Rectal smooth muscle tissue (tissue), 1 donor: ENCODE measurements at regions not wholly inside any gene's neighbourhood (a gene's known extent, or its start where the extent isn't known, plus 50 kb on each side); places are given as distances from the start of the nearest gene placed in this dataset.

Experiments
- H3K27ac ChIP-seq: one replicate; pipeline ENCODE4 v1.7.0; 2013; ENCODE audit warnings: low read depth, low read length, inconsistent platforms
- H3K27me3 ChIP-seq: one replicate; pipeline ENCODE4 v1.7.0; 2013; ENCODE audit warnings: low read length; ENCODE audit not compliant: control insufficient read depth, insufficient read depth
- H3K36me3 ChIP-seq: one replicate; pipeline ENCODE4 v1.7.0; 2013; ENCODE audit warnings: low read length; ENCODE audit not compliant: control insufficient read depth, insufficient read depth
- H3K4me1 ChIP-seq: one replicate; pipeline ENCODE4 v1.7.0; 2013; ENCODE audit warnings: low read length; ENCODE audit not compliant: control insufficient read depth, insufficient read depth
- H3K4me3 ChIP-seq: one replicate; pipeline ENCODE4 v1.7.0; 2013; ENCODE audit warnings: low read length
- H3K9ac ChIP-seq: one replicate; pipeline ENCODE4 v1.7.0; 2013; ENCODE audit warnings: low read length

- H3K4me1 ChIP-seq = peaks cover 22% of the 10 kb centered on the region
- no peaks in the 10 kb centered on the region for H3K36me3 ChIP-seq
- H3K27me3 ChIP-seq = no peaks in the 10 kb centered on the region
- no peak overlapping the region for H3K4me3 ChIP-seq
- H3K27ac ChIP-seq = peak overlapping the region; percentile 88
- H3K9ac ChIP-seq = no peak overlapping the region
Measured at GRCh38 chr5:67538855-67539506, 342.4 kb upstream of the CD180 start.

GRCh38 chr5:67537439-67538148, 341.0 kb upstream of the CD180 start:
- Histone ChIP-seq H3K36me3 (no peaks in the 10 kb centered on the region), H3K4me3 (peak overlapping the region; percentile 42)

GRCh38 chr5:67536866-67537265, 340.3 kb upstream of the CD180 start:
- Histone ChIP-seq H3K4me1 (peaks cover 25% of the 10 kb centered on the region), H3K27me3 (no peaks in the 10 kb centered on the region), H3K9ac (no peak overlapping the region), H3K36me3 (no peaks in the 10 kb centered on the region), H3K4me3 (no peak overlapping the region), H3K27ac (peak overlapping the region; percentile 88)

More at GRCh38 chr5:67537439-67538148, 341.0 kb upstream of the CD180 start:
- Histone ChIP-seq H3K4me1 (peaks cover 25% of the 10 kb centered on the region), H3K27me3 (no peaks in the 10 kb centered on the region), H3K27ac (peak overlapping the region; percentile 88), H3K9ac (no peak overlapping the region)

- Histone ChIP-seq H3K27ac (no peak overlapping the region), H3K36me3 (no peaks in the 10 kb centered on the region), H3K4me1 (peaks cover 6% of the 10 kb centered on the region), H3K27me3 (no peaks in the 10 kb centered on the region), H3K4me3 (no peak overlapping the region), H3K9ac (no peak overlapping the region)
Measured at GRCh38 chr5:67530609-67531255, 334.1 kb upstream of the CD180 start.

GRCh38 chr5:67528953-67529352, 332.4 kb upstream of the CD180 start:
- no peaks in the 10 kb centered on the region for H3K27me3 ChIP-seq
- peaks cover 6% of the 10 kb centered on the region for H3K4me1 ChIP-seq
- no peak overlapping the region for H3K4me3 ChIP-seq
- no peak overlapping the region for H3K27ac ChIP-seq
- no peak overlapping the region for H3K9ac ChIP-seq
- no peaks in the 10 kb centered on the region for H3K36me3 ChIP-seq

GRCh38 chr5:67526793-67527192, 330.2 kb upstream of the CD180 start:
- Histone ChIP-seq H3K36me3 (no peaks in the 10 kb centered on the region), H3K4me1 (peaks cover 4% of the 10 kb centered on the region), H3K9ac (no peak overlapping the region), H3K27ac (no peak overlapping the region), H3K4me3 (no peak overlapping the region), H3K27me3 (no peaks in the 10 kb centered on the region)

GRCh38 chr5:67520161-67520908, 323.7 kb upstream of the CD180 start:
- Histone ChIP-seq H3K27ac (no peak overlapping the region), H3K27me3 (no peaks in the 10 kb centered on the region), H3K4me1 (peaks cover 3% of the 10 kb centered on the region), H3K36me3 (no peaks in the 10 kb centered on the region), H3K9ac (no peak overlapping the region), H3K4me3 (no peak overlapping the region)

GRCh38 chr5:67518227-67518626, 321.6 kb upstream of the CD180 start:
- H3K4me1 ChIP-seq = peaks cover 3% of the 10 kb centered on the region
- no peak overlapping the region for H3K9ac ChIP-seq
- no peak overlapping the region for H3K4me3 ChIP-seq
- H3K27me3 ChIP-seq = no peaks in the 10 kb centered on the region
- no peaks in the 10 kb centered on the region for H3K36me3 ChIP-seq
- no peak overlapping the region for H3K27ac ChIP-seq

- no peak overlapping the region for H3K9ac ChIP-seq
- no peak overlapping the region for H3K4me3 ChIP-seq
- H3K36me3 ChIP-seq = no peaks in the 10 kb centered on the region
- H3K27ac ChIP-seq = no peak overlapping the region
- no peaks in the 10 kb centered on the region for H3K27me3 ChIP-seq
- H3K4me1 ChIP-seq = peaks cover 3% of the 10 kb centered on the region
Measured at GRCh38 chr5:67516948-67517565, 320.5 kb upstream of the CD180 start.

- H3K9ac ChIP-seq = no peak overlapping the region
- no peaks in the 10 kb centered on the region for H3K27me3 ChIP-seq
- no peak overlapping the region for H3K27ac ChIP-seq
- H3K4me3 ChIP-seq = no peak overlapping the region
- peaks cover 3% of the 10 kb centered on the region for H3K4me1 ChIP-seq
- no peaks in the 10 kb centered on the region for H3K36me3 ChIP-seq
Measured at GRCh38 chr5:67515762-67516161, 319.2 kb upstream of the CD180 start.

GRCh38 chr5:67515020-67515689, 318.6 kb upstream of the CD180 start:
- no peaks in the 10 kb centered on the region for H3K27me3 ChIP-seq
- H3K27ac ChIP-seq = no peak overlapping the region
- H3K4me3 ChIP-seq = no peak overlapping the region
- peaks cover 3% of the 10 kb centered on the region for H3K4me1 ChIP-seq
- H3K9ac ChIP-seq = no peak overlapping the region
- H3K36me3 ChIP-seq = no peaks in the 10 kb centered on the region
